ENCODE measurements at regions not wholly inside any gene's neighbourhood (a gene's known extent, or its start where the extent isn't known, plus 50 kb on each side); places are given as distances from the start of the nearest gene placed in this dataset.

- no peak overlapping the region for H3K4me3 ChIP-seq (ENCODE audit: low read length)
- no peak for TF ChIP-seq ZNF274 (IDR thresholded peaks at IDR 0.05; ENCODE audit: low read depth, low read length)
Observed at GRCh38 chr9:80596579-80596978, 1024.8 kb downstream of the TLE4 start.

- TF ChIP-seq ZNF274 (IDR thresholded peaks at IDR 0.05; ENCODE audit: low read depth, low read length) = no peak
- H3K4me3 ChIP-seq (ENCODE audit: low read length) = no peak overlapping the region
Observed at GRCh38 chr9:80595192-80595591, 1023.4 kb downstream of the TLE4 start.

- TF ChIP-seq ZNF274 (IDR thresholded peaks at IDR 0.05; ENCODE audit: low read depth, low read length) = no peak
- no peak overlapping the region for H3K4me3 ChIP-seq (ENCODE audit: low read length)
Observed at GRCh38 chr9:80592413-80592812, 1020.6 kb downstream of the TLE4 start.

DNA sequence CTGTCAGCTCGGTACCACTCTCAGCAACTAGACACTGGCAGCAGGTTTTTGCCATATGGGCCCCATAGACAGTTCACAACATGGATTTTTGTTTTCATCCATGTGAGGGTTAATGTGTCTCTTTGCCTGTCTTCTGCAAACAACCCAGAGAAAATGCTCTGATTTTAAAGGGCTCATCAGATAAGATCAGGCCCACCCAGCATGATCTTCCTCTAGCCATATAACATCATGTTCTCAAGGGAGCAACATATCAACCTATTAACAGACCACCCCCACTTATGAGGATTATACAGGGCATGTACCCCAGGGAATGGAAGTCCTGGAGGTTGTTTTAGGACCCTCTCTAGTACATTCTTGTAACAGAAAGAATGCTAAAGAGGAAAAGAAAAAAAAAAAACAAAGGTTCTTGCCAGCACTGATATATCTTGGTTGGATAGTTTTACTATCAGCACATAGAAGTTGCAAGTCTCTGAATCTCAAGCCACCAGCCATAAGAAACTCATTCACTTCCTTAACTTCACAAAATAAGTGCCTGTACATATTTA lies 1015.1 kb downstream of the TLE4 start:
- no peak overlapping the region for H3K4me3 ChIP-seq (ENCODE audit: low read length)
- TF ChIP-seq ZNF274 (IDR thresholded peaks at IDR 0.05; ENCODE audit: low read depth, low read length) = no peak

GRCh38 chr9:80571953-80572352 lies 1000.2 kb downstream of the TLE4 start:
- no peak overlapping the region for H3K4me3 ChIP-seq (ENCODE audit: low read length)
- TF ChIP-seq ZNF274 (IDR thresholded peaks at IDR 0.05; ENCODE audit: low read depth, low read length) = no peak

DNA sequence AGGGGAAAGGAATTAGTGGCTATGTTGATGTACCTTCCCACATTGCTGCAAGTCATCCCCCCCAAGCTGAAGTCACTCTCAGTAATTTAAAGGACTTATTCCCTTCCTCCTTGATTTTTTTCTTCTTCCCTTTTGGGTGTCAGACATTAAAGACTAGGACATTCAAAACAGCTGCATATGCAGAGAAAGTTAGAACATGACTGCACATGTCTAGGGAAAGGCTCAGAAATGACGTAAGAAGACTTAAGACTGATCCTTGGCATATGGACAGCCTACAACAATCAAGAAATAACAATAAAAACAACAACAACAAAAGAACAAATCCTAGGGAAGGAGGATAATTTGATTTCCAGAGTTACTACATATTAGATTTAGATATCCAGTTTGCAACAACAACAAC lies 997.5 kb downstream of the TLE4 start:
- no peak overlapping the region for H3K4me3 ChIP-seq (ENCODE audit: low read length)
- no peak for TF ChIP-seq ZNF274 (IDR thresholded peaks at IDR 0.05; ENCODE audit: low read depth, low read length)

GRCh38 chr9:80561526-80561925 lies 989.8 kb downstream of the TLE4 start:
- TF ChIP-seq ZNF274 (IDR thresholded peaks at IDR 0.05; ENCODE audit: low read depth, low read length) = no peak
- H3K4me3 ChIP-seq (ENCODE audit: low read length) = no peak overlapping the region

- no peak overlapping the region for H3K4me3 ChIP-seq (ENCODE audit: low read length)
- no peak for TF ChIP-seq ZNF274 (IDR thresholded peaks at IDR 0.05; ENCODE audit: low read depth, low read length)
Observed at GRCh38 chr9:80560976-80561375, 989.2 kb downstream of the TLE4 start.

DNA sequence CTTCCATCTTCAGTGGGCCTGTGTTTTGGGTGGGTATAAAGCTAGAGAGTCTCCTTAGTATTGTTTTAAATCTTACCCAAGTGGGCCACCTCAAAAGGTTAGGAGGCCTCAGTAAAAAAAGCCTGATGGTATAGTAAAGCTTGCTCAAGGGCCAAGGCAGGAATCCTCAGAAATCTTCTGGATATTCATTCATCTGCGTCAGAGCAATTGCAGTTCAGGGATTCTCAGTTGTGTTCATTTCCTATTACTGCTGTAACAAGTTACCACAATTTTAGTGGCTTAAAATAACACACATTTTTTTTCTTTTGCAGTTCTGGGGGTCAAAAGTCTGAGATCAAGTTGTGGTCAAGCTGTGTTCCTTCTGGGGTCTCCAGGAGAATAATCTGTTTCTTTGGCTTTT lies 985.5 kb downstream of the TLE4 start:
- TF ChIP-seq ZNF274 (IDR thresholded peaks at IDR 0.05; ENCODE audit: low read depth, low read length) = no peak
- no peak overlapping the region for H3K4me3 ChIP-seq (ENCODE audit: low read length)

DNA sequence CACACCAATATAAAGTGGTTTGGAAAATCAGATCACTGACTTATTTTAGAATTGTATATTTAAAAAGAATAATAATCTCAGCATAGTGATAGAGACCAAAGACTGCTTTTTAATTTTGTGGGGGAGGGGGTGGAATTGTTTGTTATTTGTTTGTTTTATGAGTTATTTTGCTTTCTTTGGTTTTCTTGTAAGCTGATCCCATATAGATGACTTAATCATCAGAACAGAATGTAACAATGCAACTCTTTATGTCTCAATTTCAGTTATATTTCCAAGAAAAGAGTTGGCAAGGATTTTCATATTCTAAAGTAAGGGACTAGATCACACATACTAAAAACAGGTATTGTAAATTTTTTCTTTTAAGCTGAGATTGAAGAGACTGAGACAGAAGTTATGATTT lies 984.9 kb downstream of the TLE4 start:
- H3K4me3 ChIP-seq (ENCODE audit: low read length) = no peak overlapping the region
- no peak for TF ChIP-seq ZNF274 (IDR thresholded peaks at IDR 0.05; ENCODE audit: low read depth, low read length)

GRCh38 chr9:80555782-80556325 lies 984.1 kb downstream of the TLE4 start:
- TF ChIP-seq ZNF274 (IDR thresholded peaks at IDR 0.05; ENCODE audit: low read depth, low read length) = no peak
- H3K4me3 ChIP-seq (ENCODE audit: low read length) = no peak overlapping the region

- H3K4me3 ChIP-seq (ENCODE audit: low read length) = no peak overlapping the region
- no peak for TF ChIP-seq ZNF274 (IDR thresholded peaks at IDR 0.05; ENCODE audit: low read depth, low read length)
Observed at GRCh38 chr9:80554856-80555255, 983.1 kb downstream of the TLE4 start.

GRCh38 chr9:80554301-80554700 lies 982.5 kb downstream of the TLE4 start:
- TF ChIP-seq ZNF274 (IDR thresholded peaks at IDR 0.05; ENCODE audit: low read depth, low read length) = no peak
- H3K4me3 ChIP-seq (ENCODE audit: low read length) = no peak overlapping the region

DNA sequence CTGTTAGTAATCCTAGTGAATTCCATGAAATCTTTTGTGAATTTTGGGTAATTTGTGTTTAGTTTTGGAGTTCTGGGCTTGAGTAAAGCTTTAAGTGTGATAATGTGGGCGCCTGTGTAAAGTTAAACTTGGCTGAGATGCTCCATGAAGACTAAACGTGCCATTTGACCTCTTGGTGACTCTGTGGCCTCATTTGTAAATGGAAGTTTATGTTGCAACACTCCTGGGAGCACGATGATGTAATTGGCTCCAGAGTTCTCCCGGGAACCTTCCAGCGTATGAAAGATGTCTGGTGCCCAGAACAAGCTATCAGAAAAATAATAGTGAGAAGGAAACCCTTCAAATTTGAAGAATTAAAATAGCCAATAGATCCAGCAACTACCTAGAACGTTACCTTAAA lies 981.2 kb downstream of the TLE4 start:
- H3K4me3 ChIP-seq (ENCODE audit: low read length) = no peak overlapping the region
- TF ChIP-seq ZNF274 (IDR thresholded peaks at IDR 0.05; ENCODE audit: low read depth, low read length) = no peak

- no peak overlapping the region for H3K4me3 ChIP-seq (ENCODE audit: low read length)
- no peak for TF ChIP-seq ZNF274 (IDR thresholded peaks at IDR 0.05; ENCODE audit: low read depth, low read length)
Observed at GRCh38 chr9:80550181-80550580, 978.4 kb downstream of the TLE4 start.

DNA sequence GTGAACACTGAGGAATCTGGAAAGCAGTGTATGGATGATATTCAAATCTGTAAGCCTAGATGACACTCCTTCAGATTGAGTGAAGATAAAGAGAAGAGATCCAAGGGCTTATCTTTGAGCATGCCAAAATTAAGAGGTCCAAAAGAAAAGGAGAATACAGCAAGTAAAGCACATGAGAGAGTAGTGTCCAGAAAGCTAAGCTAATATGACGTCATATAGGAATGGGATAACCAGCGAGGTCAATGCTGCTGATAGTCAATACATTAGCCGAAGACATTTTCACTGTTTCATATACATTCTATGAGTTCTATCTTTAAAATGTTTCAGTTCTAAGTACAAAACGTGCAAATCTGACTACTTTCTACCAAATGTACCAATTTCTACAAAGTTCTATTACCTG lies 975.8 kb downstream of the TLE4 start:
- TF ChIP-seq ZNF274 (IDR thresholded peaks at IDR 0.05; ENCODE audit: low read depth, low read length) = no peak

More for the DNA sequence above, 975.8 kb downstream of the TLE4 start:
- H3K4me3 ChIP-seq (ENCODE audit: low read length) = no peak overlapping the region

All from GM08714 (cell line).